ENCODE measurements at regions not wholly inside any gene's neighbourhood (a gene's known extent, or its start where the extent isn't known, plus 50 kb on each side); places are given as distances from the start of the nearest gene placed in this dataset.

DNA sequence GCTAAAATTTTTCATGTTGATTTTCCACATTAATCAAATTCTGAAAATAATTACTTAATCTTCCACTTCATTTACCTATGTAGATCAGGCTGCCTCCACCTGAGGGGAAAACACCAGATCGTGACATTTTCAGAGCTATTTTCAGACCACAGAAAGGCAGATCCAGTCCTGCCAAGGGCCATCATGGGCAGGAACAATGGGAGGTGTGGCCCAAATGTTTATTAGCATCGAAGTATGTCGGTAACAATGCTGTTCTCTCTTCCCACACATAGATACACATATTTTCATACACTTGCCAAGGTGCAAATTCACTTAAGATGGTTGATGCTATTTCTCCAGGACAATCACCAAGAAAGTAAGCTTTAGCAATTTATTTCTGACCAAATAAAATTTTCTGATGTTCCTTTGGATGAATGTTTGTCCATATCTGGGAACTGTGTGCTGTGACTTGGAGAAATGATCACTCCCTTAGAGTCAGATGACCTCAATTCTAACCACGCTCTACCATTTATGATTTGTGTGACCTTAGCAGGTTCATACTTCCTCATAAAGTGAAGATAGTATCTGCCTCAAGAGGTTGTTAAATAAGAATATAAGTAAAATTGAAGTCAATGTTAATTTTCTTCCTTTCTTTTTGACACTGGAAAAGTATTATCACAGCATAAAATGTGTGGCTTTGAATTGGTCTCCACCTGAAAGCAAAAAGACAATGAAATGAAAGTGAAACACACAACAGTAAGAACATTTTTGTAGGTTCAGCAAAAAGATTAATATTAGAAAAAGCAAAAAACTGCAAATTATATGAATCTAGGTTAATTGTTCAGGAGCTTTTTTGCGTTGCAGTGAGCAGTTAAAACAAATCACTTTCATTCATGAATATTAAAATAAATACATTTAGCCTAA lies 310.4 kb upstream of the PHF14 start:
- ATAC-seq (no peak), DNase-seq (ENCODE audit: low spot score) (no peak)
- ChIA-PET POLR2A (no interaction called here), CTCF (no interaction called here)
- no peaks in the 10 kb centered on the region for H3K9me3 Mint-ChIP-seq
- H3K4me1 Mint-ChIP-seq, result peaks cover 5% of the 10 kb centered on the region
- H3K4me3 Mint-ChIP-seq, result no peak overlapping the region
- no peaks in the 10 kb centered on the region for H3K36me3 Mint-ChIP-seq
- H3K27ac Mint-ChIP-seq, result no peak overlapping the region
- TF ChIP-seq, protein P1, sequence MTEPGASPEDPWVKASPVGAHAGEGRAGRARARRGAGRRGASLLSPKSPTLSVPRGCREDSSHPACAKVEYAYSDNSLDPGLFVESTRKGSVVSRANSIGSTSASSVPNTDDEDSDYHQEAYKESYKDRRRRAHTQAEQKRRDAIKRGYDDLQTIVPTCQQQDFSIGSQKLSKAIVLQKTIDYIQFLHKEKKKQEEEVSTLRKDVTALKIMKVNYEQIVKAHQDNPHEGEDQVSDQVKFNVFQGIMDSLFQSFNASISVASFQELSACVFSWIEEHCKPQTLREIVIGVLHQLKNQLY (CRISPR knock-in tag; IDR thresholded peaks at IDR 0.05), result no peak
- TF ChIP-seq, protein P2, sequence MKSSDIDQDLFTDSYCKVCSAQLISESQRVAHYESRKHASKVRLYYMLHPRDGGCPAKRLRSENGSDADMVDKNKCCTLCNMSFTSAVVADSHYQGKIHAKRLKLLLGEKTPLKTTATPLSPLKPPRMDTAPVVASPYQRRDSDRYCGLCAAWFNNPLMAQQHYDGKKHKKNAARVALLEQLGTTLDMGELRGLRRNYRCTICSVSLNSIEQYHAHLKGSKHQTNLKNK (CRISPR knock-in tag; IDR thresholded peaks at IDR 0.05), result no peak
- no peak for TF ChIP-seq PRRX2 (CRISPR knock-in tag; IDR thresholded peaks at IDR 0.05)
- TF ChIP-seq, protein P3, sequence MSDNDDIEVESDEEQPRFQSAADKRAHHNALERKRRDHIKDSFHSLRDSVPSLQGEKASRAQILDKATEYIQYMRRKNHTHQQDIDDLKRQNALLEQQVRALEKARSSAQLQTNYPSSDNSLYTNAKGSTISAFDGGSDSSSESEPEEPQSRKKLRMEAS (CRISPR knock-in tag; IDR thresholded peaks at IDR 0.05), result no peak
- TF ChIP-seq RELA (CRISPR knock-in tag; IDR thresholded peaks at IDR 0.05; ENCODE audit: borderline replicate concordance), result no peak
- peaks cover 25% of the 10 kb centered on the region for H3K27me3 Mint-ChIP-seq (ENCODE audit: low read depth)

DNA sequence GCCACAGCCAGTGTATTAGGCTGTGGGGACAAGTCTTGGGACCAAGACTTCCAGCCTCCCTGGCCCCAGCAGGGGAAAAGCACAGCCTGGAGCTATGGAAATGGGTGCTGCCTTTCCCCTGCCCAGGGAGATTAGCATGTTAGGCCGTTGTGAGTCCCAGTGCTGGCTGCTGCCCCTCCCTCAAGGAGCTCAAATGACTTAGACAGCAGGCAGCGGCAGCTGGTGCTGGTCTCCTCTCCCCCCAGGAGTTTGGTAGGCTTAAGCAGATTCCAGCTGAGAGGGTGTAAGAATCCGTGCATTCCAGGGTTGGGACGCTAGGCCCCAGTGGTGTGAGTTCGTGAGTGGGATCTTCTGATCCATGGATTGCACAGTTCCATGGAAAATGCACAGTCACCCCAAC lies 301.5 kb upstream of the PHF14 start:
- 0 out of 2 replicates have a peak, but pooled peaks cover 2% of the 10 kb centered on the region for H3K4me1 Mint-ChIP-seq
- POLR2A ChIA-PET, result no interaction called here
- peaks cover 11% of the 10 kb centered on the region; the same call in 1 of the 2 replicates for H3K27me3 Mint-ChIP-seq (ENCODE audit: low read depth)

DNA sequence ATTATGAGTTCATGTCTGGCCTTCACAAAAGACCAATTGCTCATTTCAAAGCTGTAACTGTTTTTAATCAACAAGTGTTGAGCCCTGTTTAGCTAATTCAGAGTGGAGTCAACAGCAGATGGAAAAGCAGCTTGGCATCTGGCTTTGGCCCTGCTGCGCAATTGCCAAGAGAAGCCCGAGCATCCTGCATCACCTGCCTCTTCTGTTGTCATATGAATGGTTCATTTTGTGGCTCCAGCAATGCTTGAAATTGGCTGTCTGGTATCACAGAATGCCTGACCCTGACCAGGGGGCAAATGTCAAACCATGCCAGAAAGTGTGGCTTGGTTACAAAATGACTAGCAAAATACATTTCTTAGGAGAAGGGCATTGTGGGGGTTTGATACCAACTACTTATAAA lies 296.5 kb upstream of the PHF14 start:
- CTCF ChIA-PET, result no interaction called here
- no peaks in the 10 kb centered on the region for H3K36me3 Mint-ChIP-seq

More for the DNA sequence above, 301.5 kb upstream of the PHF14 start:
- DNase-seq (ENCODE audit: low spot score) (no peak), ATAC-seq (no peak)
- Mint-ChIP-seq H3K27ac (no peak overlapping the region), H3K9me3 (peaks cover 15% of the 10 kb centered on the region), H3K4me3 (no peak overlapping the region), H3K36me3 (no peaks in the 10 kb centered on the region)
- CTCF ChIA-PET, result no interaction called here
- TF ChIP-seq HMGA2 (CRISPR knock-in tag; IDR thresholded peaks at IDR 0.05) (no peak), ESRRA (CRISPR knock-in tag; IDR thresholded peaks at IDR 0.05; ENCODE audit: borderline replicate concordance) (0 out of 2 replicates have a peak, but pooled peaks have one; percentile 25)

More for the DNA sequence above, 296.5 kb upstream of the PHF14 start:
- ATAC-seq (no peak), DNase-seq (ENCODE audit: low spot score) (no peak)
- Mint-ChIP-seq H3K27me3 (ENCODE audit: low read depth) (no peaks in the 10 kb centered on the region), H3K27ac (no peak overlapping the region), H3K9me3 (no peaks in the 10 kb centered on the region), H3K4me3 (no peak overlapping the region), H3K4me1 (peaks cover 11% of the 10 kb centered on the region)
- no peak for TF ChIP-seq RELA (CRISPR knock-in tag; IDR thresholded peaks at IDR 0.05; ENCODE audit: borderline replicate concordance)
- TF ChIP-seq MYBL2 (CRISPR knock-in tag; IDR thresholded peaks at IDR 0.05), result no peak
- TF ChIP-seq, protein P3 (CRISPR knock-in tag; IDR thresholded peaks at IDR 0.05), result no peak
- no peak for TF ChIP-seq SP1 (CRISPR knock-in tag; conservative IDR thresholded peaks at IDR 0.05)
- TF ChIP-seq, protein P4, sequence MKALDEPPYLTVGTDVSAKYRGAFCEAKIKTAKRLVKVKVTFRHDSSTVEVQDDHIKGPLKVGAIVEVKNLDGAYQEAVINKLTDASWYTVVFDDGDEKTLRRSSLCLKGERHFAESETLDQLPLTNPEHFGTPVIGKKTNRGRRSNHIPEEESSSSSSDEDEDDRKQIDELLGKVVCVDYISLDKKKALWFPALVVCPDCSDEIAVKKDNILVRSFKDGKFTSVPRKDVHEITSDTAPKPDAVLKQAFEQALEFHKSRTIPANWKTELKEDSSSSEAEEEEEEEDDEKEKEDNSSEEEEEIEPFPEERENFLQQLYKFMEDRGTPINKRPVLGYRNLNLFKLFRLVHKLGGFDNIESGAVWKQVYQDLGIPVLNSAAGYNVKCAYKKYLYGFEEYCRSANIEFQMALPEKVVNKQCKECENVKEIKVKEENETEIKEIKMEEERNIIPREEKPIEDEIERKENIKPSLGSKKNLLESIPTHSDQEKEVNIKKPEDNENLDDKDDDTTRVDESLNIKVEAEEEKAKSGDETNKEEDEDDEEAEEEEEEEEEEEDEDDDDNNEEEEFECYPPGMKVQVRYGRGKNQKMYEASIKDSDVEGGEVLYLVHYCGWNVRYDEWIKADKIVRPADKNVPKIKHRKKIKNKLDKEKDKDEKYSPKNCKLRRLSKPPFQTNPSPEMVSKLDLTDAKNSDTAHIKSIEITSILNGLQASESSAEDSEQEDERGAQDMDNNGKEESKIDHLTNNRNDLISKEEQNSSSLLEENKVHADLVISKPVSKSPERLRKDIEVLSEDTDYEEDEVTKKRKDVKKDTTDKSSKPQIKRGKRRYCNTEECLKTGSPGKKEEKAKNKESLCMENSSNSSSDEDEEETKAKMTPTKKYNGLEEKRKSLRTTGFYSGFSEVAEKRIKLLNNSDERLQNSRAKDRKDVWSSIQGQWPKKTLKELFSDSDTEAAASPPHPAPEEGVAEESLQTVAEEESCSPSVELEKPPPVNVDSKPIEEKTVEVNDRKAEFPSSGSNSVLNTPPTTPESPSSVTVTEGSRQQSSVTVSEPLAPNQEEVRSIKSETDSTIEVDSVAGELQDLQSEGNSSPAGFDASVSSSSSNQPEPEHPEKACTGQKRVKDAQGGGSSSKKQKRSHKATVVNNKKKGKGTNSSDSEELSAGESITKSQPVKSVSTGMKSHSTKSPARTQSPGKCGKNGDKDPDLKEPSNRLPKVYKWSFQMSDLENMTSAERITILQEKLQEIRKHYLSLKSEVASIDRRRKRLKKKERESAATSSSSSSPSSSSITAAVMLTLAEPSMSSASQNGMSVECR (CRISPR knock-in tag; IDR thresholded peaks at IDR 0.05; ENCODE audit: borderline replicate concordance), result no peak
- no peak for TF ChIP-seq ETV6 (CRISPR knock-in tag; IDR thresholded peaks at IDR 0.05)
- no peak for TF ChIP-seq NFATC4 (CRISPR knock-in tag; IDR thresholded peaks at IDR 0.05)
- TF ChIP-seq, protein P5, sequence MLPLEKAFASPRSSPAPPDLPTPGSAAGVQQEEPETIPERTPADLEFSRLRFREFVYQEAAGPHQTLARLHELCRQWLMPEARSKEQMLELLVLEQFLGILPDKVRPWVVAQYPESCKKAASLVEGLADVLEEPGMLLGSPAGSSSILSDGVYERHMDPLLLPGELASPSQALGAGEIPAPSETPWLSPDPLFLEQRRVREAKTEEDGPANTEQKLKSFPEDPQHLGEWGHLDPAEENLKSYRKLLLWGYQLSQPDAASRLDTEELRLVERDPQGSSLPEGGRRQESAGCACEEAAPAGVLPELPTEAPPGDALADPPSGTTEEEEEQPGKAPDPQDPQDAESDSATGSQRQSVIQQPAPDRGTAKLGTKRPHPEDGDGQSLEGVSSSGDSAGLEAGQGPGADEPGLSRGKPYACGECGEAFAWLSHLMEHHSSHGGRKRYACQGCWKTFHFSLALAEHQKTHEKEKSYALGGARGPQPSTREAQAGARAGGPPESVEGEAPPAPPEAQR (CRISPR knock-in tag; IDR thresholded peaks at IDR 0.05), result no peak
- no peak for TF ChIP-seq OVOL2 (CRISPR knock-in tag; IDR thresholded peaks at IDR 0.05; ENCODE audit: borderline replicate concordance)
- TF ChIP-seq, protein P6, sequence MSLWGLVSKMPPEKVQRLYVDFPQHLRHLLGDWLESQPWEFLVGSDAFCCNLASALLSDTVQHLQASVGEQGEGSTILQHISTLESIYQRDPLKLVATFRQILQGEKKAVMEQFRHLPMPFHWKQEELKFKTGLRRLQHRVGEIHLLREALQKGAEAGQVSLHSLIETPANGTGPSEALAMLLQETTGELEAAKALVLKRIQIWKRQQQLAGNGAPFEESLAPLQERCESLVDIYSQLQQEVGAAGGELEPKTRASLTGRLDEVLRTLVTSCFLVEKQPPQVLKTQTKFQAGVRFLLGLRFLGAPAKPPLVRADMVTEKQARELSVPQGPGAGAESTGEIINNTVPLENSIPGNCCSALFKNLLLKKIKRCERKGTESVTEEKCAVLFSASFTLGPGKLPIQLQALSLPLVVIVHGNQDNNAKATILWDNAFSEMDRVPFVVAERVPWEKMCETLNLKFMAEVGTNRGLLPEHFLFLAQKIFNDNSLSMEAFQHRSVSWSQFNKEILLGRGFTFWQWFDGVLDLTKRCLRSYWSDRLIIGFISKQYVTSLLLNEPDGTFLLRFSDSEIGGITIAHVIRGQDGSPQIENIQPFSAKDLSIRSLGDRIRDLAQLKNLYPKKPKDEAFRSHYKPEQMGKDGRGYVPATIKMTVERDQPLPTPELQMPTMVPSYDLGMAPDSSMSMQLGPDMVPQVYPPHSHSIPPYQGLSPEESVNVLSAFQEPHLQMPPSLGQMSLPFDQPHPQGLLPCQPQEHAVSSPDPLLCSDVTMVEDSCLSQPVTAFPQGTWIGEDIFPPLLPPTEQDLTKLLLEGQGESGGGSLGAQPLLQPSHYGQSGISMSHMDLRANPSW (CRISPR knock-in tag; conservative IDR thresholded peaks at IDR 0.05; ENCODE audit: low read depth), result no peak
- TF ChIP-seq KAT7 (CRISPR knock-in tag; IDR thresholded peaks at IDR 0.05; ENCODE audit: borderline replicate concordance), result no peak
- POLR2A ChIA-PET, result no interaction called here

Data from WTC11 (cell line).